Islet of Langerhans (tissue), 1 donor: ENCODE measurements at regions not wholly inside any gene's neighbourhood (a gene's known extent, or its start where the extent isn't known, plus 50 kb on each side); places are given as distances from the start of the nearest gene placed in this dataset.

Source experiments
- FAIRE-seq: peaks from one replicate; lab custom pipeline; 2011; peaks lifted over from hg19 to GRCh38; lab: Jason Lieb, UNC

DNA sequence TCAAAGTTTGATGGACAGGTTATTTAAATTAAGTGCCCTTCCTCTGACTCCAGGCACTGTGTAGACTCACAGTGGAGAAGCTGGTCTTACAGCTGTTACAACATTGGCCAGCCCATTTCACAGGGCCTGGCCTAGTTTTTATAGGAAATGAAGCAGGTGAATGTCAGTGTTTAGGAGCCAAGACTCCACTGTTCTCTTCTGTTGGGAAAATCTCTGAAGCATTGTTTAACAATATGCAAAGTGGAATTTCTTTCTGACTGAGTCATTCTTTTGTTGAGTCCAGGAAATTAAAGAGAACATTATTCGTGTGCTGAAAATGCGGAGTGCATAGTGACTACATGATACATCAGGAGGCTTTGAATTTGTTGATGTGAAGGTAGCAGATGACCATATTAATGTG lies 64.7 kb downstream of the ARRDC4 start:
- peak; percentile 30 for FAIRE-seq

DNA sequence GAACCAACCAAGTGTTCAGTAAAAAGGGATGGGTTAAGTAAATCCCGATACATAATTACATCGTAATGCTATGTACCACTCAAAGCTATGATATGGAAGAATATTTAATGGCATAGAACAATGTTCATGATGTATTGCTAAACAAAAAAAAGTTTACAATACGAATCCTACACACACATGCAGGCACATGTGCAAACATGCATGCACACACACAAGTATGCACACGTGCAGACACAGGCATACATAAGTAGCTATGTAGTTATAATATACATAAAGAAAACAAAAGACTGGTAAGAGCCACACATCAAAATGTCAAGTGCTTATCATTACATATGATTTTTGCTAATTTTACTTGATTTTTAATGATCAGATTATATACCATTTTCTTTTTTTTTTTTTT lies 74.2 kb downstream of the ARRDC4 start:
- FAIRE-seq = no peak

- FAIRE-seq = no peak
These were observed 74.6 kb downstream of the ARRDC4 start for GRCh38 chr15:98035134-98035533.

GRCh38 chr15:98035577-98036010 lies 75.1 kb downstream of the ARRDC4 start:
- FAIRE-seq = no peak

- FAIRE-seq = no peak
These were observed 79.1 kb downstream of the ARRDC4 start for GRCh38 chr15:98039596-98039995.

DNA sequence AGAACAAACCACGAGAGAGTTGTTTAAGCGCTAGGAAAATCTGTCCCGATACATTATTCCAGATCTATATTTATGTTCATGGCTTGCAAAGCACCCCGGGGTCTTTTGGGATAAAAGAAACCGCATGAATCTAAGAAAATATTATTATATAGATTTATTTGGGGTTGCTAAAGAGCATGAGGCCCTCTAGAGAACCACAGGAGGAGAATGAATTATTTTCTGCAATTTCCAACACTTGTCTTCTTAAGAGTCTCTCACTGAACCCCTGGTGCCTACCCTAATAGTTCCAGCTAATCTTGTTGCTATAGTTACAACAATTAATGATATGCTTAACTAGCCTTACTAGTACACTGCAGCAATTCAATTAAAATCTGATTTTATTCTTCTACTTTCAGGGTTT lies 79.6 kb downstream of the ARRDC4 start:
- no peak for FAIRE-seq

DNA sequence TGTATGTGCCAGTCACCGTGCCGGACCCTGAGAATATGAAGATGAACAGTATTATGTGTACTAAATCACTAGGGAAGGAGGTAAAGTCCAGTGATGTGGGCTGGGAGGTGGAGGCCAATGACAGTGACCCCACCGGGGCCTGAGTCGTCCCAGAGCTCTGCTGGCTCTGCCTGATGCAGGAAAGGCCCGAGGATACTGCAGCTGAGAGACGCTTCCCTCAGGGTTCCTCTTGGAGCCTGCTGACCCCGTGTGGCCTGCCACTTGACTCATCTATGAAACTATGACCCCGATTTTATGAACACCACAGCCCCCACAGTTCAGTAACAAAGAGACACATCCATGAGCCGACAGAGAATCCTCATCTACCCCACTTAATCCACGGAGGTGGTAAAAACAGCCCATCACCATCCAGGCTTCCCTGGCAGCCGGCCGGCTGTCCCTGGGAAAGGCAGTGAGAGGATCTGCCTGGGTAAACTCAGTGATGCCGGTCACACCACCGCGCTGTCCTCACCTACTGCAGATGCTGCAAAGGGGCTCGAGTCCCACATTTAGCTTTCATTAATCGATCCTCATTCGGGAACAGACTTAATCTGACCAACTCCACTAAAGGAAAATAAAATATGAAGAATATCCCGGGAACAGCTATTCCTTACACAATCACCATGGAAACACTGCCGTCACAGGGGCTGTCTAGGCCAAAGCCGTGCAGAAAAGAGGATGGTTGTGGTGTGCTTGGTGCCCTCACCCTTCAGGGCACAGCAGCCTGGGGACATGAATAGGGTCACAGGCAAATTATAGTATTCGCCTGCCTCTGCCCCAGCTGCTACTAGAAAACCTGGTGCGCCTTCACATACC lies 82.9 kb downstream of the ARRDC4 start:
- FAIRE-seq = no peak

DNA sequence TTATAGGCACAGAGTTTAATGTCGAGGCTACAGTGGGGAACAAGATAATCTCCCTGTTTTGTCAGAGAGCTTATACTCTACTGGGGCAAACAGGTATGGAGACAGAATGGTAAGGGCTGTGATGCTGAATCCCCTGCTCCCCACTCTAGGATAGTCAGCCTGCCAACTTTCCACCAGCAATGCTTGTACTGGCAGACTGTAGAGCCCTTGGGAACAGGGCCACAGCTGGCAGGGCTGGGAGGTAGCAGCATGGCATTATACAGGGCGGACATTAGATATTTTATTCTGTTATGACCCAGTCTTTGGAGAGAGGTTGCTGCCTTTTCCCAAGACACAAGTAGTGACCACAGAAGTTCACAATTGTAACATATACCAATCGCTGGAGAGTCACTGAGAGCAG lies 91.2 kb downstream of the ARRDC4 start:
- FAIRE-seq = no peak

GRCh38 chr15:98057453-98057852 lies 97.0 kb downstream of the ARRDC4 start:
- no peak for FAIRE-seq

DNA sequence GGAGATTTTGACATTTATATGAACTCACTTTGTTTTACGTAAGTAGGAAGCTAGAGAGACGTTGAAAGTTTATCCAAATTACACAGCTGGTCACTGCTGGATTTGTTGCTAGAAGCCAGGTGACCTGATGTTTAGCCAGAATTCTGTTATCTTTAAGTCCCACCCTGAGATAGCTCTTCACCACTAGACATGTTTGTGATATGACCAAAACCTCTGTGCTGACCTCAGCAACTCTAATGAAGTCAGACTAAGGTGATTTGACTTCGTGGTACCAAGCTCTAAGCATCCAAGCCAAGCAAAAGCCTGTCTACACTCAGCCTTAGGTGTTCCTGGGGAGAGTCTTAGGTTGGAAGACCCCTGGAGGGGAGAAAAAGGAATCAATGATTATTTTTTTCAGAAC lies 102.4 kb downstream of the ARRDC4 start:
- FAIRE-seq = no peak

DNA sequence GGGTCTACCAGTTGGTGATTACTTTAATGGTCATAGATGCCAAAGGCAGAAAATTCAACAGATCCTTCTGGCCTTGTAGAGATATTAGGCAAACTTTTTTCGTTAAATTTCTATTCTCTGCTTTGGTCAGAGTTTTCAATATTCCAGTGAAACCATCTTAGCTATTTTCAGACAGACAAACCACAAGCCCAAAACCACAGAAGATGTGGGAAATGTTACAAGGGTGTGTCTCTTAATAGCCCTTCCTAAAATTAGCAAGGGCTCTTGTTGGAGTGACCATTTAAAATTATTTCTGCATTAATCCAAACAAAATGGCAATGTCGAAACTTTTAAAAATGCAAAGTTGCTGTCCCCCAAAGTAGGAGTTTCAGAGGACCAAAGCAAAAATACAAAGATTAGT lies 102.8 kb downstream of the ARRDC4 start:
- no peak for FAIRE-seq

- no peak for FAIRE-seq
These were observed 103.4 kb downstream of the ARRDC4 start for GRCh38 chr15:98063871-98064270.

- FAIRE-seq = no peak
These were observed 106.8 kb downstream of the ARRDC4 start for GRCh38 chr15:98067339-98067738.

- no peak for FAIRE-seq
These were observed 108.8 kb downstream of the ARRDC4 start for GRCh38 chr15:98069256-98069655.

DNA sequence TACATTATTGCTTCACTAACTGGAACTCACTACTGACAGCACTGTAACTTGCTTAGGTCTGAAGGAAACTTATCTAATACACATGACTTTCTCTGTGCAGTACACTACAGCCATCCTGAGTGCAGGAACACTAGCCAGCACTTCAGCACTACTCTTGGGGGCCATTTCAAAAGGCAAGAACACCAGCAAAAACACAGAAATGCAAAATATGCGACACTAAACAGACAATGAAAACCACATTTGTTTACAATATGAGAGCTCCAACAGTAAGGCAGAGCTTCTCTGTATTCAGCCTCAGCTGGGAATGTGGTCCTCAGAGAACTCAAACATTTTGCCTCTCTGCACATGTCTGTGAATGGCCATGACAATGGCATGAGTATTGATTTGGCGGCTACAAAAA lies 109.6 kb downstream of the ARRDC4 start:
- no peak for FAIRE-seq

GRCh38 chr15:98071786-98072185 lies 111.3 kb downstream of the ARRDC4 start:
- FAIRE-seq = no peak

- no peak for FAIRE-seq
These were observed 114.9 kb downstream of the ARRDC4 start for GRCh38 chr15:98075441-98075840.

- no peak for FAIRE-seq
These were observed 115.7 kb downstream of the ARRDC4 start for GRCh38 chr15:98076021-98076816.

- no peak for FAIRE-seq
These were observed 116.7 kb downstream of the ARRDC4 start for GRCh38 chr15:98077186-98077585.

GRCh38 chr15:98080791-98081190 lies 120.3 kb downstream of the ARRDC4 start:
- FAIRE-seq = peak; percentile 82

DNA sequence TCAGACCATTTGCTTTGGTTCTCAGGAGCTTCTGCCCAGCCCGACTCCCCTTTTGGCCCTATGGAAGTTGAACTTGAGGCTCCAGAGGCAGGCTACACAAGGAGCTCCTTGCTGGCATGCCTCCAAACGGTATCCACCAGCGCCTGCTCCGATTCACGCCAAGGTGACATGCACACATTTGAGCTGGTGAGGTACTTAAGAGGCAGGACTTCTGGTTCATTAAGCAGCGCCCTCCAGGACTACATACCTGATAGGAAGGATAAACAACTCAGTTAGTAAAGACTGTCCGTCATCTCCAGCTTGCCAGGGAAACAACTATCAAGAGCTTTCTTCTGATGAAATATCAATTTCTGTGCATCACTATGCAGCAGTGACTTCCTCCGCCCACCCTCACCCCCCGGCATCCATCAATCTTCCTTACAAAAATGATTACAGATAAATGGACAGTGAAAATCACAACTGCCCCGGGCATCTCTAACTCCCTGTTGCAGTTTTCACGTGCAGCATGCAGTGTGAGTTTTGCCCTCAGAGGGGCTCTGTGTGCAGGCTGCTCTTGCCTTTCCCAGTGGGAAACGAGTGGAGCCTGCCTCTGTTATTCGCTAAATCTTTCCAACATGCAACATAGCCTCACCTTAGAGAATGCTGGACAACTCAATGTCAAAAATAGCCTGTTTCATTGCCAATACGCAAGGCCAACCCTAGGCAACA lies 122.9 kb downstream of the ARRDC4 start:
- no peak for FAIRE-seq

GRCh38 chr15:98085003-98085639 lies 124.6 kb downstream of the ARRDC4 start:
- peak; percentile 98 for FAIRE-seq
